ENCODE measurements at regions not wholly inside any gene's neighbourhood (a gene's known extent, or its start where the extent isn't known, plus 50 kb on each side); places are given as distances from the start of the nearest gene placed in this dataset.

- H3K27me3 ChIP-seq (ENCODE audit: insufficient read depth, low read length, poor library complexity, severe bottlenecking), result no peaks in the 10 kb centered on the region
- no peaks in the 10 kb centered on the region for H3K9me3 ChIP-seq (ENCODE audit: insufficient read depth, low read depth, low read length)
- H3K9ac ChIP-seq (ENCODE audit: low read depth, low read length, poor library complexity, severe bottlenecking), result no peak overlapping the region
- no peaks in the 10 kb centered on the region for H3K36me3 ChIP-seq (ENCODE audit: insufficient read depth, low read length)
- H2AFZ ChIP-seq (ENCODE audit: low read length), result no peak overlapping the region
- no peaks in the 10 kb centered on the region for H3K79me2 ChIP-seq (ENCODE audit: insufficient read depth, low read length)
- H3K9me2 ChIP-seq (replicated peaks; ENCODE audit: low read depth, low read length), result no peaks in the 10 kb centered on the region
- no peak for TF ChIP-seq EZH2phosphoT487 (IDR thresholded peaks at IDR 0.05; ENCODE audit: borderline replicate concordance)
- TF ChIP-seq, protein P1, sequence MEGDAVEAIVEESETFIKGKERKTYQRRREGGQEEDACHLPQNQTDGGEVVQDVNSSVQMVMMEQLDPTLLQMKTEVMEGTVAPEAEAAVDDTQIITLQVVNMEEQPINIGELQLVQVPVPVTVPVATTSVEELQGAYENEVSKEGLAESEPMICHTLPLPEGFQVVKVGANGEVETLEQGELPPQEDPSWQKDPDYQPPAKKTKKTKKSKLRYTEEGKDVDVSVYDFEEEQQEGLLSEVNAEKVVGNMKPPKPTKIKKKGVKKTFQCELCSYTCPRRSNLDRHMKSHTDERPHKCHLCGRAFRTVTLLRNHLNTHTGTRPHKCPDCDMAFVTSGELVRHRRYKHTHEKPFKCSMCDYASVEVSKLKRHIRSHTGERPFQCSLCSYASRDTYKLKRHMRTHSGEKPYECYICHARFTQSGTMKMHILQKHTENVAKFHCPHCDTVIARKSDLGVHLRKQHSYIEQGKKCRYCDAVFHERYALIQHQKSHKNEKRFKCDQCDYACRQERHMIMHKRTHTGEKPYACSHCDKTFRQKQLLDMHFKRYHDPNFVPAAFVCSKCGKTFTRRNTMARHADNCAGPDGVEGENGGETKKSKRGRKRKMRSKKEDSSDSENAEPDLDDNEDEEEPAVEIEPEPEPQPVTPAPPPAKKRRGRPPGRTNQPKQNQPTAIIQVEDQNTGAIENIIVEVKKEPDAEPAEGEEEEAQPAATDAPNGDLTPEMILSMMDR (conservative IDR thresholded peaks at IDR 0.05; ENCODE audit: low read length), result no peak
- H3K4me2 ChIP-seq (ENCODE audit: low read depth, low read length, poor library complexity, severe bottlenecking), result no peak overlapping the region
- H3K4me1 ChIP-seq (ENCODE audit: insufficient read depth, low read length, poor library complexity, severe bottlenecking), result no peaks in the 10 kb centered on the region
- no peak overlapping the region for H3K4me3 ChIP-seq (ENCODE audit: low read length, poor library complexity, severe bottlenecking)
- H4K20me1 ChIP-seq (ENCODE audit: insufficient read depth, low read length, poor library complexity, severe bottlenecking), result no peaks in the 10 kb centered on the region
- no peaks in the 10 kb centered on the region for H3F3A ChIP-seq (ENCODE audit: low read depth)
Observed at GRCh38 chr2:82986899-82987298, 1472.2 kb downstream of the SUCLG1 start.

DNA sequence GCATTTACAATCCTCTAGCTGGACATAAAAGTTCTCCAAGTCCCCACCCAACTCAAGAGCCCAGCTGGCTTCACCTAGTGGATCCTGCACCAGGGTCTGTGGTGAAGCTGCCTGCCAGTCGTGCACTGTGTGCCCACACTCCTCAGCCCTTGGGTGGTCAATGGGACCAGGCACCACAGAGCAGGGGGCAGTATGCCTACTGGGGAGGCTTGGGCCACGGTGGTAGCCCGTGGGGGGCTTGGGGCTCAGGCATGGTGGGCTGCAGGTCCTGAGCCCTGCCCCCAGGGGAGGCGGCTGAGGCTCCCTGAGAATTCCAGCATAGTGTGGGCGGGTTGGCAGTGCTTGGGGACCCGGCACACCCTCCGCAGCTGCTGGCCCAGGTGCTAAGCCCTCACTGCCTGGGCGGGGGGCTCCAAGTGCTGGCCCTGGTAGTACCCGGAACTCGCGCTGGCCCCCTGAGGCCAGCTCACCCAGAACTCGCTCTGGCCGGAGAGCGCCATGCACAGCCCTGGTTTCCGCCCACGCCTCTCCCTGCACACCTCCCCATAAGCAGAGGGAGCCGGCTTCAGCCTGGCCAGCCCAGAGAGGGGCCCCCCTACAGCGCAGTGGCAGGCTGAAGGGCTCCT lies 1473.4 kb downstream of the SUCLG1 start:
- Histone ChIP-seq H3K4me1 (ENCODE audit: insufficient read depth, low read length, poor library complexity, severe bottlenecking) (no peaks in the 10 kb centered on the region), H3K27me3 (ENCODE audit: insufficient read depth, low read length, poor library complexity, severe bottlenecking) (no peaks in the 10 kb centered on the region), H3K9me2 (replicated peaks; ENCODE audit: low read depth, low read length) (no peaks in the 10 kb centered on the region), H3K36me3 (ENCODE audit: insufficient read depth, low read length) (no peaks in the 10 kb centered on the region), H4K20me1 (ENCODE audit: insufficient read depth, low read length, poor library complexity, severe bottlenecking) (no peaks in the 10 kb centered on the region), H3K79me2 (ENCODE audit: insufficient read depth, low read length) (no peaks in the 10 kb centered on the region), H3K9me3 (ENCODE audit: insufficient read depth, low read depth, low read length) (no peaks in the 10 kb centered on the region), H3K4me2 (ENCODE audit: low read depth, low read length, poor library complexity, severe bottlenecking) (no peak overlapping the region), H3F3A (ENCODE audit: low read depth) (no peaks in the 10 kb centered on the region), H3K9ac (ENCODE audit: low read depth, low read length, poor library complexity, severe bottlenecking) (no peak overlapping the region), H2AFZ (ENCODE audit: low read length) (no peak overlapping the region), H3K4me3 (ENCODE audit: low read length, poor library complexity, severe bottlenecking) (no peak overlapping the region)
- TF ChIP-seq, protein P1 (conservative IDR thresholded peaks at IDR 0.05; ENCODE audit: low read length), result no peak
- no peak for TF ChIP-seq EZH2phosphoT487 (IDR thresholded peaks at IDR 0.05; ENCODE audit: borderline replicate concordance)

GRCh38 chr2:82968358-82968757 lies 1490.7 kb downstream of the SUCLG1 start:
- Histone ChIP-seq H3K4me1 (ENCODE audit: insufficient read depth, low read length, poor library complexity, severe bottlenecking) (no peaks in the 10 kb centered on the region), H3K4me3 (ENCODE audit: low read length, poor library complexity, severe bottlenecking) (no peak overlapping the region), H3K9me2 (replicated peaks; ENCODE audit: low read depth, low read length) (no peaks in the 10 kb centered on the region), H3K27me3 (ENCODE audit: insufficient read depth, low read length, poor library complexity, severe bottlenecking) (no peaks in the 10 kb centered on the region), H3K36me3 (ENCODE audit: insufficient read depth, low read length) (no peaks in the 10 kb centered on the region), H4K20me1 (ENCODE audit: insufficient read depth, low read length, poor library complexity, severe bottlenecking) (no peaks in the 10 kb centered on the region), H3K4me2 (ENCODE audit: low read depth, low read length, poor library complexity, severe bottlenecking) (no peak overlapping the region), H3F3A (ENCODE audit: low read depth) (no peaks in the 10 kb centered on the region), H3K9me3 (ENCODE audit: insufficient read depth, low read depth, low read length) (no peaks in the 10 kb centered on the region), H3K79me2 (ENCODE audit: insufficient read depth, low read length) (no peaks in the 10 kb centered on the region), H2AFZ (ENCODE audit: low read length) (no peak overlapping the region), H3K9ac (ENCODE audit: low read depth, low read length, poor library complexity, severe bottlenecking) (no peak overlapping the region)
- TF ChIP-seq EZH2phosphoT487 (IDR thresholded peaks at IDR 0.05; ENCODE audit: borderline replicate concordance), result no peak
- TF ChIP-seq, protein P1 (conservative IDR thresholded peaks at IDR 0.05; ENCODE audit: low read length), result no peak

Data from Loucy (cell line).